NT2/D1 (cell line): ENCODE measurements at regions not wholly inside any gene's neighbourhood (a gene's known extent, or its start where the extent isn't known, plus 50 kb on each side); places are given as distances from the start of the nearest gene placed in this dataset.
"Not testable (repeated sequence)": the region's sequence is repeated elsewhere in the genome, so short reads cannot be mapped to it uniquely, and the experiment has no call there.

Source experiments
- SUZ12 ChIP-seq: IDR thresholded peaks from 2 replicates; pipeline ENCODE4 v1.6.1; 2011; ENCODE audit not compliant: insufficient read length, insufficient read depth; ENCODE audit errors: extremely low read depth
- YY1 ChIP-seq: IDR thresholded peaks from 2 replicates; pipeline ENCODE4 v1.6.1; 2011; ENCODE audit not compliant: insufficient read length, insufficient read depth
- ZNF274 ChIP-seq: IDR thresholded peaks from 2 replicates; pipeline ENCODE4 v1.6.1; 2011; ENCODE audit warnings: mild to moderate bottlenecking, low read depth, low read length

DNA sequence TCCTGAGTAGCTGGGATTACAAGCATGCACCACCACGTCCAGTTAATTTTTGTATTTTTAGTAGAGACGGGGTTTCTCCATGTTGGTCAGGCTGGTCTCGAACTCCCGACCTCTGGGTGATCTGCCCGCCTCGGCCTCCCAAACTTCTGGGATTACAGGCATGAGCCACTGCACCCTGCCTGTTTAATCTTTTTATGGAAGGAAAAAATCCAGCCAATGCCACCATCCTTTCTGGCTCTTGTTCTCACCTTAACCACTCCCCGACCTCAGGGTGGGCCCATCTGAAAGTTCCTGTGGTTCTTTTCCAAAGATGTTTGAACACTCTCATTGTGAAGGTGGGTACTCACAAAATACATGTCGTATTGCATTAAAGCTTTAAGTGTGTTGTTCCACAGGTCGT is 336.2 kb downstream of the TCERG1L start:
- not testable (repeated sequence) for TF ChIP-seq ZNF274, YY1, SUZ12
